H1 (cell line): ENCODE measurements at regions not wholly inside any gene's neighbourhood (a gene's known extent, or its start where the extent isn't known, plus 50 kb on each side); places are given as distances from the start of the nearest gene placed in this dataset.

Source experiments
- CEBPB ChIP-seq: IDR thresholded peaks from 2 replicates; pipeline ENCODE4 v1.6.1; 2012; ENCODE audit warnings: low read depth, low read length
- EGR1 ChIP-seq: IDR thresholded peaks from 2 replicates; pipeline ENCODE4 v1.6.1; 2011; ENCODE audit warnings: low read depth, low read length, borderline replicate concordance
- GABPA ChIP-seq: IDR thresholded peaks from 2 replicates; pipeline ENCODE4 v1.6.1; 2011; ENCODE audit warnings: mild to moderate bottlenecking, low read length, moderate library complexity, borderline replicate concordance; ENCODE audit not compliant: insufficient read depth
- POLR2AphosphoS5 ChIP-seq: IDR thresholded peaks from 2 replicates; pipeline ENCODE4 v1.6.1; 2011; ENCODE audit warnings: low read depth, low read length
- RAD21 ChIP-seq, 2 experiments: IDR thresholded peaks in 1 of 2; conservative IDR thresholded peaks in 1 of 2; 2 replicates each; pipeline ENCODE4 v1.6.1; 2011; ENCODE audit warnings: low read depth in 2 of 2, low read length in 2 of 2, improper control_type of control experiment in 1 of 2, inconsistent platforms in 1 of 2, mild to moderate bottlenecking in 1 of 2, moderate library complexity in 1 of 2
- TAF1 ChIP-seq: IDR thresholded peaks from 2 replicates; pipeline ENCODE4 v1.6.1; 2011; ENCODE audit warnings: mild to moderate bottlenecking, low read depth, low read length
- TEAD4 ChIP-seq: IDR thresholded peaks from 2 replicates; pipeline ENCODE4 v1.6.1; 2012; ENCODE audit warnings: low read depth, low read length, inconsistent platforms, mixed read lengths
- TF ChIP-seq, protein P1 (sequence below), 3 experiments: IDR thresholded peaks; 1 replicate in 2 of 3; 2 replicates in 1 of 3; pipeline versions ENCODE4 v1.5.1 to v1.6.1; 2011; ENCODE audit warnings: low read length in 3 of 3, mild to moderate bottlenecking in 3 of 3, inconsistent platforms in 2 of 3, low read depth in 1 of 3, moderate library complexity in 1 of 3; ENCODE audit not compliant: insufficient read depth in 1 of 3; ENCODE audit errors: control extremely low read depth in 1 of 3

DNA sequence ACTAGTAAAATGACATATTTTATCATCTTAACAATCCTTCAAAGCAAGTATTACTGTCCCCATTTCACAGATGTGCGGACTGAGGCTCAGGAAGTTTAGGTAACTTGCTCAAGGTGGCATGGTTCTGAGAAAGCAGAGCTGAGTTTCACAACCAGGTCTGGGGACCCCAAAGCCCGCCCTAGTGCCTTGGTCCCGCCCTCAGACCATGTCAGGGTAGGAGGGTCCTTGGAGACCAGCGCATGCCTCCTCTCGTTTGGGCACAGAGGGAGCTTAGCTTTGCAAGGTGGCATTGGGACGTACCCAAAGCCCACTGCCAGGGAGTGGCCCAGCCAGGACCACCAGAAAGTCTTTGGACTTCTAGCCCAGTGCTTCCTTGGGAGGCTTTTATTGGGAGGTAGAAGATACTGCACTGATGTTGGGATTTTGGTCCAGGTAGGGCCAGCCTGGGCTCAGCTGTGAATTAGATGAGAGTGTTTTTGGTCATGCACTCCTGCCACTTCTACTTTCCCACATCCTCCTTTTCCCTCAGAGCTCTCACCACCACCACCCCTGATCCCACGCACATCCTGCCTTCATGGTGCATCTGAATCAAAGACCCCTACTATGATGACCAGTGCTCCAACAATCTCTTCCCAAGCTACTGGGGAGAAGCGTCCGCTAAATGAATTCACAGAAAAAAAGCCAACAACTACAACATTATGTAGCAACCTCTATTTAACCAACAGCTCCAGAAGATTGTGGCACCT is 307.9 kb downstream of the TLE3 start:
- TF ChIP-seq EGR1 (no peak), GABPA (no peak), POLR2AphosphoS5 (no peak), TAF1 (no peak), RAD21 (IDR thresholded peaks at IDR 0.05 in 1 of 2, conservative IDR thresholded peaks at IDR 0.05 in 1 of 2; ENCODE audit: low read depth in 2 of 2, low read length in 2 of 2) (no peak), TEAD4 (no peak), CEBPB (no peak)
- TF ChIP-seq, protein P1, sequence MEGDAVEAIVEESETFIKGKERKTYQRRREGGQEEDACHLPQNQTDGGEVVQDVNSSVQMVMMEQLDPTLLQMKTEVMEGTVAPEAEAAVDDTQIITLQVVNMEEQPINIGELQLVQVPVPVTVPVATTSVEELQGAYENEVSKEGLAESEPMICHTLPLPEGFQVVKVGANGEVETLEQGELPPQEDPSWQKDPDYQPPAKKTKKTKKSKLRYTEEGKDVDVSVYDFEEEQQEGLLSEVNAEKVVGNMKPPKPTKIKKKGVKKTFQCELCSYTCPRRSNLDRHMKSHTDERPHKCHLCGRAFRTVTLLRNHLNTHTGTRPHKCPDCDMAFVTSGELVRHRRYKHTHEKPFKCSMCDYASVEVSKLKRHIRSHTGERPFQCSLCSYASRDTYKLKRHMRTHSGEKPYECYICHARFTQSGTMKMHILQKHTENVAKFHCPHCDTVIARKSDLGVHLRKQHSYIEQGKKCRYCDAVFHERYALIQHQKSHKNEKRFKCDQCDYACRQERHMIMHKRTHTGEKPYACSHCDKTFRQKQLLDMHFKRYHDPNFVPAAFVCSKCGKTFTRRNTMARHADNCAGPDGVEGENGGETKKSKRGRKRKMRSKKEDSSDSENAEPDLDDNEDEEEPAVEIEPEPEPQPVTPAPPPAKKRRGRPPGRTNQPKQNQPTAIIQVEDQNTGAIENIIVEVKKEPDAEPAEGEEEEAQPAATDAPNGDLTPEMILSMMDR (IDR thresholded peaks at IDR 0.05; ENCODE audit: control extremely low read depth in 1 of 3, insufficient read depth in 1 of 3, low read depth in 1 of 3, low read length in 3 of 3) = no peak
